ENCODE measurements at regions not wholly inside any gene's neighbourhood (a gene's known extent, or its start where the extent isn't known, plus 50 kb on each side); places are given as distances from the start of the nearest gene placed in this dataset.

DNA sequence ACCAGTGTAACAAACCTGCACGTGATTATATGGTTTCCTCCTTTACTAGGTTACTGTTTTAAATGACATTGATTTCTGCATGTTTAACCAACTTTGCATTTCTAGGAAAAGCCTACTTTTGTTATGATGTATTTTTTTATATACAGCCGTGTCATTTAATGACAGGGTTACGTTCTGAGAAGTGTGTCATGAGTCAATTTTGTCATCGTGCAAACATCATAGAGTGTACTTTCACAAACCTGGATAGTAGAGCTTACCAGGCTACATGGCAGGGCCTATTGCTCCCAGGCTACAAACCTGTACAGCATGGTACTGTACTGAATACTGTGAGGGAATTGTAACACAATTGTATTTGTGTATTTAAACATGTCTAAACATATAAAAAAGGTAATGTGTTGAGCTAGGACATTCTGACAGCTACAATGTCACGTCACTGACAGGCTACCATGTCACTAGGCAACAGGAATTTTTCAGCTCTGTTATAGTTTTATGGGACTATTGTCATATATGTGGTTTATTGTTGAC is 205.3 kb downstream of the PRL start:
- Mint-ChIP-seq H3K36me3 (ENCODE audit: low read depth) (no peaks in the 10 kb centered on the region), H3K4me1 (no peaks in the 10 kb centered on the region), H3K9me3 (no peaks in the 10 kb centered on the region), H3K27me3 (no peaks in the 10 kb centered on the region), H3K4me3 (no peak overlapping the region), H3K27ac (no peak overlapping the region)
- peak; percentile 45 for ATAC-seq (replicated peaks)

DNA sequence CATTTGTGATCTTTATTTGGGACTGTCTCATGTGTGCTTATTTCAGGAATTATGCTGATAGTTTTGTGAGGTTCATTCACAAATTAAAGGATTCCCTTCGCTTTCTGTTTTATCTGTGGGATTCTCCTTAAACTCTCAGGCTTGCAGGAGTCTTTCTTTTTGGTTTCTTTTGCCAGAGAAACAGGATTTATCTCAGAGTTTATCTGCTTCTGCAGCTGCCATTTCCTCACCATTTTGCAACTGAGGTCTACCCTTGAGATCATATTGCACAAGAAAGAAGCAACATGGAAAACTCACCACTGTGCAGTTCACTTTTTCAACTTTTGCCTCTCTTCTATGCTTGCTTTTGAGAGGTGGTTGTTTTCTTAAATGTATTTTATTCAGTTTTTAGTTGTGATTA is 201.0 kb downstream of the PRL start:
- no peaks in the 10 kb centered on the region for H3K27me3 Mint-ChIP-seq
- H3K4me3 Mint-ChIP-seq: no peak overlapping the region
- no peak overlapping the region for H3K27ac Mint-ChIP-seq
- no peaks in the 10 kb centered on the region for H3K9me3 Mint-ChIP-seq
- no peaks in the 10 kb centered on the region for H3K4me1 Mint-ChIP-seq
- H3K36me3 Mint-ChIP-seq (ENCODE audit: low read depth): no peaks in the 10 kb centered on the region
- no peak for ATAC-seq (replicated peaks)

DNA sequence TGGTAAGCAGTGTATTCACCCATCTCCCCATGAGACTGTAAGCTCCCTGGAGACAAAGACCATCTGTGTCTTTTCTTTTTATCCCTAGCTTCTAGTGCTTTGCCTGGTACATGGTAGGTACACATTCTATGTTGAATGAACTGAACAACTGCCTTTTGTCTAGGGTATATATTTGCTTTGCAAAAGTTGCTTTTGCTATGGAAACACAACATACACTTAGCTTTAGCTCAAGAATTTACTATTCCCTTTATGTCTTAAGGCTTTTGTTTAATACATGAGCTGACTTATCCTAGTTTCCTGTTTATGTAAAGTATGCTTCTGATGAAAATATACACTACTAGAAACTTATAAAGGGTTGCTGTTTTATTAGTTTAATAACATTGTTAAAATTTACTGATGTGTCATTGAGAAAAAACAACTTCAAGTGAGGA is 198.2 kb downstream of the PRL start:
- no peak overlapping the region for H3K27ac Mint-ChIP-seq
- no peak for ATAC-seq (replicated peaks)
- H3K27me3 Mint-ChIP-seq: peaks cover 3% of the 10 kb centered on the region
- no peaks in the 10 kb centered on the region for H3K4me1 Mint-ChIP-seq
- H3K9me3 Mint-ChIP-seq: no peaks in the 10 kb centered on the region
- no peaks in the 10 kb centered on the region for H3K36me3 Mint-ChIP-seq (ENCODE audit: low read depth)
- no peak overlapping the region for H3K4me3 Mint-ChIP-seq

DNA sequence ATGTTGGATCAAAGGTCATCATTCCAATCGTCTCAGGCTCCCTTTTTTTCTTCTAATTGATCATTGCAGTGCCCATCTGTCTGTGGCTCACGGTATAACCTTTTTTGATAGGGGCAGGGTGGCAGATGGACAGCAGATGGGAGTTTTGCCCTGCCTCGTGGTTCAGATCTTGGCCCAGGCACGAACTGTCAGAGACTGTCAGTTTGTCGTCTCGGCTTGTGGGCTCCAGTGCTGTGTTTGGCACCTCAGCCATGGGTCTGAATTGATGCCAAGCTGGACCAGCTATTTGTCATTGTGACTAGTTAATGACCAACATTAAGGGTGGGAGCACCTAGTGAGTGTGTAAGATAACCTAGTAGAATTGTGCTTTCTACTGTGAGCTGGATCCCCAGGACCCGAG is 197.6 kb downstream of the PRL start:
- no peak for ATAC-seq (replicated peaks)
- H3K4me1 Mint-ChIP-seq: no peaks in the 10 kb centered on the region
- H3K36me3 Mint-ChIP-seq (ENCODE audit: low read depth): no peaks in the 10 kb centered on the region
- no peaks in the 10 kb centered on the region for H3K9me3 Mint-ChIP-seq
- H3K27me3 Mint-ChIP-seq: peaks cover 3% of the 10 kb centered on the region
- H3K27ac Mint-ChIP-seq: no peak overlapping the region
- H3K4me3 Mint-ChIP-seq: no peak overlapping the region

DNA sequence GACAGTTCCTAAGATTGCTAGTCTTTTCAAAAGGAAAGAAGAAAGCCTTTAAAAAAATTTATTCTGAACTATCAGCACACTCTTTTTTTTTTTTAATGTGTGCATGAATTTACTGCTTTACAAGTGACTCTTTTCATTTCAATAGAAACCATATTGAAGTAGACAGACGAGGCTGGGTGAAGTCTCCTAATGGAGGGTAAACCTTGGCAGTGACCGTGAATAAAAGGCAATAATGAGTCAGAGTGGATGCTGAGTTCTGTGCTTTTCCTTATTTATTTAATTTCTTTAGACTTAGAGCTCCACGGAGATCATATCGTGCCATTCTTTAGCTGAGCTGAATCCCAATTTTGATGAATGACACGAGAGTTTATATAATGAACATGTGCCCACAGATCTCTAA is 196.9 kb downstream of the PRL start:
- peaks cover 3% of the 10 kb centered on the region for H3K27me3 Mint-ChIP-seq
- ATAC-seq (replicated peaks): no peak
- no peaks in the 10 kb centered on the region for H3K36me3 Mint-ChIP-seq (ENCODE audit: low read depth)
- no peak overlapping the region for H3K27ac Mint-ChIP-seq
- no peak overlapping the region for H3K4me3 Mint-ChIP-seq
- peaks cover 5% of the 10 kb centered on the region for H3K9me3 Mint-ChIP-seq
- H3K4me1 Mint-ChIP-seq: no peaks in the 10 kb centered on the region

DNA sequence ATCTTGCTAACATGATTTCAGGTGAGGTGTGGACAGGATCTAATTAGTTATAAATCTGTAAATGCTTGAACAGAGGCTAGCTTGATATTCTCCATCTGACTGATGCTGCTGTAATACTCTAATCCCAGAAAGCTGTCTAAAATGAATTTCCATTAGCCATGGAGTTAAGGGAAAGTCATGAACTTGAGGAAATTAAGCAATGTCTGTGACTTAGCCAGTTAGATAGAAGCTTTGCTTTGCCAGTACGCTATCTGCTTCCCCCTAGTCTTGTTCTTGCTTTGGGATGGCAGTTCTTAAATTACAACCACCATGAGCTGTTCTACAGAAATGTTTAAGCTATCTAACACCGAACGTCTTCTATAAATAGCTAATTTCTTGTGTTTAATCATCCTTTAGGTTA is 195.7 kb downstream of the PRL start:
- ATAC-seq (replicated peaks): no peak
- Mint-ChIP-seq H3K9me3 (peaks cover 5% of the 10 kb centered on the region), H3K4me1 (no peaks in the 10 kb centered on the region), H3K27me3 (peaks cover 3% of the 10 kb centered on the region), H3K27ac (no peak overlapping the region), H3K36me3 (ENCODE audit: low read depth) (no peaks in the 10 kb centered on the region), H3K4me3 (no peak overlapping the region)

DNA sequence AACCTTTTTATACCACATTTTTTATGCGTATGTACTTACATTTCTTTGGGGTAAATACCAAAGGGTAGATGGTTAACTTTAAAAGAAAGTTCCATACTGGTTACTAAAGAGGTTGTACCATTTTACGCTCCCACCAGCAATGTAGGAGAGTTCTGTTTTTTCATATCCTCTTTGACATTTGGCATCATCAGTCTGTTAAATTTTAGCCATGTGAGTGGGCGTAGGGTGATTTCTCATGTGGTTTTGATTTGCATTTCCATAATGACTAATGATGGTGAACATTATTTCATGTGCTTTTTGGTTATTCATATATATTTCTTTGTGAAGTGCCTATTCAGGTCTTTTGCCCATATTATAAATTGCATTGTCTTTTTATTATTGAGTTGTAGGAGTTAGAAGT is 194.2 kb downstream of the PRL start:
- ATAC-seq (replicated peaks): peak; percentile 12
- H3K4me1 Mint-ChIP-seq: no peaks in the 10 kb centered on the region
- H3K27ac Mint-ChIP-seq: no peak overlapping the region

DNA sequence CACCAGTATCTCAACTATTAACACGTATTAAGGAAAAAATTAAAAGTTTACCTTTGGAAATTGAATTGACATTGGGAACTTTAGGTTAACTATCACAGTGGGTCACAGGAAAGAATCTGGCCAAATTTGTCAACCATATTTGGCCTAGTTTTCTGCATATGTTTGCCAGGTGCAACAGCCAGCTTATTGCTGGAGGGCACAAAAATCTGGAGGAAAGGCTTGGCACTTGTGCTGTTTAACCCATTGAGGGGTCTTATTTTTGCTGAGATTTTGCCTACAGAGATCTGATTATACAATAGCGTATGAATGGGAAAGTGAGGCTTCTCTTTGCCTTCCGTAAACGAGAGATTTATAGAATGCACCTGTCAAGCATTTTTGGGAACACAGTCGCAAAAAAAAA is 190.4 kb downstream of the PRL start:
- H3K4me3 Mint-ChIP-seq: no peak overlapping the region
- H3K4me1 Mint-ChIP-seq: no peaks in the 10 kb centered on the region
- H3K27ac Mint-ChIP-seq: no peak overlapping the region
- H3K27me3 Mint-ChIP-seq: peaks cover 2% of the 10 kb centered on the region
- no peak for ATAC-seq (replicated peaks)
- no peaks in the 10 kb centered on the region for H3K36me3 Mint-ChIP-seq (ENCODE audit: low read depth)
- peaks cover 7% of the 10 kb centered on the region for H3K9me3 Mint-ChIP-seq

More for the DNA sequence above, 194.2 kb downstream of the PRL start:
- Mint-ChIP-seq H3K36me3 (ENCODE audit: low read depth) (no peaks in the 10 kb centered on the region), H3K27me3 (peaks cover 3% of the 10 kb centered on the region), H3K9me3 (peaks cover 5% of the 10 kb centered on the region), H3K4me3 (no peak overlapping the region)

DNA sequence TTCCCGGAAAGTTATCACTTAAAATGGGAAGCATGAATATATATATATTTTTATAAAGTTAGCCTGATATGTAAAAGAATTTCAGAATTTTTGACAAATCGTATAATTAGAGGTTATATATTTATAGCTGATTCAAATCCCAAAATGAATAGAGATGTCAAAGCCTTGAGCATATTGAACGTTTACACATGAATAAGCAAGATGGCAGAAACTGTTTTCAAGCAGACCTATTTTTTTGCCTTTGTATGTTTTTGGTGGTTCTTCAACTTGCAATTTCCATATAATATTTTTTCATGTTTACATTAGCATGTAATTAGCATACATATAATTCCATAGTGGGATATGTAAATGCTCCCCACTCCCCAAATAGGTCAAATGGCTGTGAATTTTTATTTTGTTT is 189.9 kb downstream of the PRL start:
- no peaks in the 10 kb centered on the region for H3K4me1 Mint-ChIP-seq
- no peak overlapping the region for H3K27ac Mint-ChIP-seq
- H3K9me3 Mint-ChIP-seq: peaks cover 8% of the 10 kb centered on the region
- H3K36me3 Mint-ChIP-seq (ENCODE audit: low read depth): no peaks in the 10 kb centered on the region
- no peak for ATAC-seq (replicated peaks)
- no peaks in the 10 kb centered on the region for H3K27me3 Mint-ChIP-seq
- H3K4me3 Mint-ChIP-seq: no peak overlapping the region

DNA sequence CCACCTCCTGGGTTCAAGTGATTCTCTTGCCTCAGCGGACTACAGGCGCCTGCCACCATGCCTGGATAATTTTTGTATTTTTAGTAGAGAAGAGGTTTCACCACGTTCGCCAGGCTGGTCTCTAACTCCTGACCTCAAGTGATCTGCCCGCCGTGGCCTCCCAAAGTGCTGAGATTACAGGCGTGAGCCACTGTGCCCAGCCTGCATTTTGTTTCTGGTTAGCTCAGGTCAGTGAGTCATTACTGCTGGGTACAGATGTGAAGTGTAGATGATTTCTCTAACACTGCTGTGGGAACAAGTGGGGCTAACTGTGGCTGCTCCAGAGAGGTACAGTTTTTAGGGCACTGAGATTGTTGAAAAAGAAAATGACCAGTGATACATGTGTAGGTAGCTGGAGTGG is 188.6 kb downstream of the PRL start:
- Mint-ChIP-seq H3K27ac (no peak overlapping the region), H3K9me3 (peaks cover 8% of the 10 kb centered on the region), H3K36me3 (ENCODE audit: low read depth) (no peaks in the 10 kb centered on the region), H3K4me3 (no peak overlapping the region), H3K27me3 (no peaks in the 10 kb centered on the region), H3K4me1 (no peaks in the 10 kb centered on the region)
- ATAC-seq (replicated peaks): no peak

DNA sequence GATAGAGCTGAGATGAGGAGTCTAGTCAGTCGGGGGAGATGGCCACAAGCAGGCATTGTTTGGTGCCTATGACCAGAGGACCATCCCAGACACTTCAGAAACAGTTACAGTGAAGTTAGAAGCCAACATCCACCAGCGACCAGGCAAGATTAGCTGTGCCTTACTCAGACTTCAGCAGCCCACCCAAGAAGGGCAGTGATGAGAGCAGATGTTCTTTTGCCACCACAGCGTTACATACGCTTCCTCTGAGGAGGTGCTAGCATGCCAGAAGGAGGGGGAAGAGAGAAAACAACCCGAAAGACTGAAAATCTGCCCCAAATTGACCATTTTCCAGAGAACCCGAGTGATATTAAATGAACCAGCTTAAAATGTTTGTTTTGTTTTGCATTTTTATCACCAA is 186.8 kb downstream of the PRL start:
- no peaks in the 10 kb centered on the region for H3K4me1 Mint-ChIP-seq
- H3K4me3 Mint-ChIP-seq: no peak overlapping the region
- no peaks in the 10 kb centered on the region for H3K36me3 Mint-ChIP-seq (ENCODE audit: low read depth)
- no peaks in the 10 kb centered on the region for H3K27me3 Mint-ChIP-seq
- no peak overlapping the region for H3K27ac Mint-ChIP-seq
- no peak for ATAC-seq (replicated peaks)
- peaks cover 3% of the 10 kb centered on the region for H3K9me3 Mint-ChIP-seq

DNA sequence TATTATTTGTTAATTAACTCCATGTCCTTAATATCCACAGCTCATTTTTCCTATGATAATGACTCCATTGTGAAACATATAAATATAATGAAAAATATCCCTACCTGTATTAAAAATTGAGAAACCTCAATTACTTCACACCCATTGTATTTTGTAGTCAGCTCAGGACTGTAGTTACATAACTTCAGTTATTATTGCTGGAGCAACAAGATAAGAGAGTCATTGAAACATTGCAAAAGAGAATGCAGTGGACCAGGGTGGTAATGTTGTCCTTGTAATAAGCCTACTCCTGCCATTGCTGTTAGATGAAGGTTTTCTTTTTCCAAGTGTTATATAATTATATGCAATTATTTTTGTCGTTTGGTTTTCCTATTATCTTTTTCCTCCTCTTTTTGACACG is 184.4 kb downstream of the PRL start:
- H3K27me3 Mint-ChIP-seq: no peaks in the 10 kb centered on the region
- H3K27ac Mint-ChIP-seq: no peak overlapping the region
- peaks cover 3% of the 10 kb centered on the region for H3K9me3 Mint-ChIP-seq
- no peaks in the 10 kb centered on the region for H3K4me1 Mint-ChIP-seq
- no peak for ATAC-seq (replicated peaks)
- no peak overlapping the region for H3K4me3 Mint-ChIP-seq
- H3K36me3 Mint-ChIP-seq (ENCODE audit: low read depth): no peaks in the 10 kb centered on the region

DNA sequence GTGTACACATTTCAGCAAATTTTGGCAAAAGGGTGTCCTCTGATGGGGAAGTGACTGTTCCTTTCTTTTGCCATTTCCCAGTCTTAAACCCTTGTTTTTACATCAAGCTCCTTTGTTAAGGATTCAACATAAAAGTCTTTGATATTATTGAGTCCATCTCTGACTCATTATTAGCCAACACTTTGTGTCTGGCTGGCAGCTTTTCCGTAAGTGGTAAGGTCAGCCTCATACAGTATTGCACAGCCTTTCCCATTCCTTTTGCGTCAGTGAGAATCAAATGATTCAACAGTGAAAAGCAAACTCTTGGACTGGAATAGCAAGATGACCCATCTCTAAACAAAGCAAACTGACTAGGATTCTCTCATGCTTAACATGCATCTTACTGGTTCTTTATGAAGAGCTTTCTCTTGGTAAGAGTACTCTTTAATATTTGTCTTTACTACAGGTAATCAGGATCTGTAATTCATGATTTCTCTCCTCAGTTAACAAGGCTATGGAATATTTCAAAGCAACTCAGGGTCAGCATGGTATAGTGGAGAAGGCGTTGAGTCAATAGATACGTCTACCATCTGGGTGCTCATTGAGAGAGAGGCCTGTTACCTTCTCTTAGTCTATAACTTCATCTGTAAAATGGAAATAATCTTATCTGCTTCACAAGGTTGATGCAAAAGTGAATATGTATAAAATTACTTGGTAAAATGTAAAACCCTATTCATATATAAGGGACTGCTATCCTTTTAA is 183.6 kb downstream of the PRL start:
- H3K4me1 Mint-ChIP-seq: no peaks in the 10 kb centered on the region
- H3K27ac Mint-ChIP-seq: no peak overlapping the region
- peaks cover 3% of the 10 kb centered on the region for H3K9me3 Mint-ChIP-seq
- H3K27me3 Mint-ChIP-seq: no peaks in the 10 kb centered on the region
- no peaks in the 10 kb centered on the region for H3K36me3 Mint-ChIP-seq (ENCODE audit: low read depth)
- no peak for ATAC-seq (replicated peaks)
- H3K4me3 Mint-ChIP-seq: no peak overlapping the region

DNA sequence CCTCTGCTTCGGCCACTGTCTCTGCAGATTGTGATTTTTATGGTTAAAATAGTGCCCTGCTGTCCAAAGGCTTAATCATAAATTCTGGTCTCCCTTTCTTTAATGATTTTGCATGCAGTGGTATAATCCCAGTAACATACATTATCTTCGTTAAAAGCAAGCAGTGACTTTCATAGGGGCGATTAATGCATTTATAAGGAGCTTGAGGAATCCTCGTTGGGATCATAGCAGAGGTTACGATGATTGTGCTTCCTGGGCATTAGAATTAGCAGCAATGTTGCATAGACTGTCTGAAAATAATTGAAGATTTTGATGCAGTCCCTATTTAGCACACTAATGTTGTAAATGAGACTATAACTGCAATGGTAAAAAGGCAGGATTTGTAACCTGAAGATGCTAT is 181.3 kb downstream of the PRL start:
- H3K4me1 Mint-ChIP-seq: no peaks in the 10 kb centered on the region
- H3K9me3 Mint-ChIP-seq: peaks cover 7% of the 10 kb centered on the region
- no peaks in the 10 kb centered on the region for H3K27me3 Mint-ChIP-seq
- no peaks in the 10 kb centered on the region for H3K36me3 Mint-ChIP-seq (ENCODE audit: low read depth)
- no peak overlapping the region for H3K4me3 Mint-ChIP-seq
- no peak for ATAC-seq (replicated peaks)
- H3K27ac Mint-ChIP-seq: no peak overlapping the region

DNA sequence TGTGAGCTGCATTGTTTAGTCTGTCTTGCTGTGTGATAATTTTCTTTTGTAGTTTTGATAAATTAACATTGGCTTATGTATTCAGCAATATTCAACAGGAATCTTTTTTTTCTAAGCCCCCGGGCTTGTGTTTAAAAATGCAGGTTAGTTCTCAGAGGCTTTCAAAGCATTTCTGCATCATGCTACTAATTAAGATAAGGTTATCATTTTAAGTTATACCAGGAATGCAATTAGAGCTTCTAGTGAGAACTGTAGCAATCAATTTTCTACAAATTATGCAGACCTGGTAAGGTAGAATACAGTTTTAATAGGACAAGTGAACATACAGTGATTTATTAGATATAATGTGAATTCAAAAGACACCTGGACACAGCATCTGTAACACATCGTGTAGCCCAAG is 179.2 kb downstream of the PRL start:
- no peaks in the 10 kb centered on the region for H3K27me3 Mint-ChIP-seq
- no peak for ATAC-seq (replicated peaks)
- H3K9me3 Mint-ChIP-seq: peaks cover 8% of the 10 kb centered on the region
- no peak overlapping the region for H3K4me3 Mint-ChIP-seq
- no peak overlapping the region for H3K27ac Mint-ChIP-seq
- no peaks in the 10 kb centered on the region for H3K36me3 Mint-ChIP-seq (ENCODE audit: low read depth)
- no peaks in the 10 kb centered on the region for H3K4me1 Mint-ChIP-seq

DNA sequence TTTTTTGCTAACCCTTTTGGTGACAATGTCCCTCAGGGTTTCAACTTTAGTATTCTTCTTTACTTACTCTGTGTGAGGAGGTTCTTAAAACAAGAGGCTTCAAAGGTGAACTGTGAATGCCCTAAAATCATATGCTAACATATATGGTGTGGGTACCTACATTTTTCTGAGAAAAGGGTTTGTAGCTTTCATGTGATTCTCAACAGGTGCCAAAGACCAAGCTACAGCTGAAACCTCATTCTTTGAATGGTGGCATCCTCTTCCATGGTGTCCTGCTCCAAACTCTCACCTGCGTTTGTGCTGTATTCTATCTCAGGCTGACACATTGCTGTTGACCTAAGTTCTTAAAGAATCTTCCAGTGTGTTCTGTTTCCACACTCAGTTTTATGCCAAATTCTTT is 177.3 kb downstream of the PRL start:
- Mint-ChIP-seq H3K27ac (no peak overlapping the region), H3K27me3 (no peaks in the 10 kb centered on the region)
- no peak for ATAC-seq (replicated peaks)

More for the DNA sequence above, 177.3 kb downstream of the PRL start:
- peaks cover 8% of the 10 kb centered on the region for H3K9me3 Mint-ChIP-seq
- H3K4me3 Mint-ChIP-seq: no peak overlapping the region
- H3K36me3 Mint-ChIP-seq (ENCODE audit: low read depth): no peaks in the 10 kb centered on the region
- H3K4me1 Mint-ChIP-seq: no peaks in the 10 kb centered on the region
